HG03280 (cell line): ENCODE measurements at regions not wholly inside any gene's neighbourhood (a gene's known extent, or its start where the extent isn't known, plus 50 kb on each side); places are given as distances from the start of the nearest gene placed in this dataset.

Source experiments
- ATAC-seq: cut with Tn5 transposase; IDR thresholded peaks from one replicate; pipeline ENCODE4 v1.9.1; 2021; ENCODE audit warnings: mild to moderate bottlenecking, moderate library complexity; ENCODE audit not compliant: unreplicated experiment

DNA sequence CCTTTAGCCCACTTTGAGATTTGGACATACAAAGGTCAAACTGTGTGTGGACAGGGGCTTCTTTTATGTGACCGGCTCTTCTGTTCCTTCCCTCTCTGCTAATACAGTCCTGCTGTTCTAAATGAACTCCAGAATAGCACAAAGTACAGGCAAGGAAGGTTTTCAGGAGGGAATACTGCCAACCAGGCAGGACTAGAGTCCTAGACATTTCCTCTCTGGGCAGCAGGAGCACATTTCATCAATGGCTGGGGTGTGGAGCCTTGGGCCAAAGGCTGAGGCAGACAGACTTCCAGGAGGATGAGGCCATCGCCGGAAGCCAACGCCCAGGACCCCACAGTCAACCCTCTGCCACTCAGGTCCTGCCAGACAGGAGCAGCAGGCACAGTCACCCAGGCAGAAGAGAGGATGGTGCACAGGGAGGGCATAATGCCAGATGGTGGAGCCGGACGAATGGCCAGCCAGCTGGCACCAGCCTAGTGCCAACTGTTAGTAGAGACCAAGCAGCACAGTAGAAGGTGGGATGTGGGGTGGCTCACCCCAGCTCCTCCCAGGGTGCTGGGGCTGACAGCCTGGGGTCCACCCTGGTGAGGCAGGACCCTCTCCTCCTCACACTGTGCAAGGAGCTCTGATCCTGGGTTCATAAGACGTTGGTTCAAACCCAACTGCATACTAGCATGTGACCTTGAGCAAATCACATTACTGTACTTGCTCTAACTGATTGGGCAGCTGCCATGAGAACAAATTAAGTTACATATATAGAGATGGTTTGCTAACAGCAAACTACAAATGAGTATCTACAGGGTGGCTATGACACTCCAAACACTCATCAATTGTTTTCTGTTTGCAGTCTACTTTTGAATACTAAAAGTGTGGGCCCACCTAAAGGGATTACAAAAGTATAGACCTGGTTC is 410.7 kb downstream of the SIPA1L2 start:
- no peak for ATAC-seq

DNA sequence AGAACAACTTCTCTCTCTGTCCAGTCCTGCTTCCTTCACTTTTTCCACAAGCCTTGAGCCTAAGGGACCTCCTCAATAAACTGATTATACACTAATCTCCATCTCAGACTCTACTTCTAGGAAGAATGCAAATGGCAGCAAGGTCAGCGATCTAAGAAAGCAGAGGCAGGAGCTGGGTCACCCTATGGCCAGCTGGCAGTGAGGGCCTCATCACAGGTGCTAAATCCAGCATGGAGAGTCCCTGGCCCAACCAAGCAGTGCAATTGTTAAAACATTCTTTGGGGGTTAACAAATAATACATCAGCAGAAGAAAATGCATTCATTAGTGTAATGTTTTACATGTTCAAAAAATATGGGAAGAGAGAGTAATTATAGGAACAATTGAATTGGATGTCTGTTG is 416.0 kb downstream of the SIPA1L2 start:
- ATAC-seq, result no peak

DNA sequence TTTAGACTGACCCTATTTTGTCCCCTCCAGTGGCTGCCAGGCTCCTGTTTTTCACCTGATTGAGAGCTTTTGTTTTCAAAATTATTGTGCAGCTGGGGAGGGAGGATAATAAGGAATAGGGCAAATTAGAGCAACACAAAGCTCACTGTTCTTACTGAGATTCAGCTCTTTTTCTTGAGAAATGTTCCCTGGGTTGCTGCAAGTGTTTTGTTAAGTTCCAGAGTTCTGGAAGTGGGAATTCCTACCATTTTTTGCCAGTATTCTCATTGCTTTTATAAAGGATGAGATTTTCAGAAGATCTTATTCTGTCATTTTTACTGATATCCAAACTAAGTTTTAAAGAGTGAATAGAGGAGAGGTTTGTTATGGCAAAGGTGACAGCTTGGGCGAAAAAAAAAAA is 417.7 kb downstream of the SIPA1L2 start:
- no peak for ATAC-seq

DNA sequence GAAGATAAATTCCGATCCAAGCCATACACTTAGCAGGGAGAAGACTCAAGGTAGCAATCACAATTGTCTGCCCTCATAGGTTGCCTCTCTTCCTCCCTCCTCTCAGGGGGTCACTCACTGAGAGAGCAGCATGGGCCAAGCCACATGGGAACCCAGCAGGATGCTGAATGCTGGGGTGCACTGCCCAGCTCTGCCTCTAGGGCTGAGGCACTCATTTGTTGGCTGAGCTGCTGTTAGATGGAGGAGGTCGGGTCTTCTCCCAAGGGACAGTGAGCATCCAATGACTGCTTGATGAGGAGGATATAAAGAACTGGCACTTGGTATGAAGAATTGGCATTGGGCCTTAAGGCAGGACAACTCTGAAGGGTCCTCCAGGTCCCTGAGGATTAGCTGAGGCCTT is 418.8 kb downstream of the SIPA1L2 start:
- ATAC-seq, result no peak

DNA sequence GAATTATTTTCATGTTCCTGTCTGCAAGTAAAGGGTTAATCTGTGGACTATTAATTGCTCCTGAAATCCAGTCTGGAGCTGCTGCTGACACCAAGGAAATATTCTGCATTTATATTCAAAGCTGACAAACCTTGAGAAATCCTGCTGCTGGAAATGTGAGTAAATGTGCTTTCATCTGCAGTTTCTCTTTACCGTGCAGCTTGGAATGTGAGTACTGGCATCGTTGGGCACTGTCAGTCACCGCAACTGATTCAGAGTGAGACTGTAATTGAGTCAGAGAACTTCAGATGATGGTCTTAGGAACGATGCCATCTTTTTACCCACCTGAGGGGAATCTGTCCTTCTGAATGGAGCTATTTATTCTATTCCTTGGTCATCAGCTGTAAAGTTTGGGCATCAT is 420.6 kb downstream of the SIPA1L2 start:
- ATAC-seq, result no peak

DNA sequence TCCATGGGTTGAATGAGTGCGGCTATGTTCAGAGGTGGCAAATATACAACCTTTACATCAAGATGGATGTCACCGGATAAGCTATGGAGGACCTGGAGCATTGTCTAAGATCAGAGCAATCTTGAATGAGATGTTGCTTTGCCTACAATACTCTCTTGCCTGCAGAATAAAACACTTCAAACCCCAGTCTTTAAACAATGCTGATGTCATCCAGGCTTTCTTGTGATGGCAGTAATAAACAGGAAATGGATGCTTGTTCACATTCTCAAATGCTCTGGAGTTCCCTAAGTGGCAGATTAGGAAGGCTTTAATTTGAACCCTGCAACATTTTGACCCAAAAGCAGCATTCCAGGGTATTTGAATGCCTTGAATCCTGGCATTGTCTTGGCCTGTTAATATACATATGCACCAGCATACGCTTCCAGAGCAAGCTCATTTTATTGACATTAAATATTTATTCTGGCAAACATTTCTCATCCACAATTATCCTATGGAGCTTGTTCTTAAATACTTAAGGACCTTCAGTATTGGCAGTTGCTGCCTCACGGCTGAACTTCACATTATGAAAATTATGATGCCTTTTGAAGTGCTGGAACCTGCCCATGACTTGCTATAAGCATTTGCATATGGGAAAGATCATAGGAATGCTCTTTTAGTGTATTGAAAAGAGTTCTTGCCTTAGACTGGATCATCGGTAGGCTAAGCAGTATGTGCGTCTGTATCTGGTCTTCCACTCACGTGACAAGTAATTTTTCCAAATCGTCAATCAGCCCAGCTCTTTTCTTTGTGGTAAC is 422.7 kb downstream of the SIPA1L2 start:
- ATAC-seq, result no peak

DNA sequence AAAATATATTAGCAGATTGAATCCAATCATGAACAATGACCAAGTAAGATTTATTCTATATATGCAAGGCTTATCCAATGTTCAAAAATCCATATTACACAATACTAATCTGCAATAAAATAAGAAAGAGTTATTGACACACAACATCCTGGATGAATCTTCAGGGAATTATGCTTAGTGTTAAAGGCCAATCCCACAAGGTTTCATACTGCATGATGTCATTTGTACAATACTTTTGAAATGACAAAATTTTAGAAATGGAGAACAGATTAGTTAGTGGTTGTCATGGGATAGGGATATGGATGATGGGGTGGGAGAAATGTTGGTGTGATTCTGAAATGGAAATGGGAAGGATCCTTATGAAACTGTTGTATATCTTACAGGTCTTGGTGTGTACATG is 425.7 kb downstream of the SIPA1L2 start:
- ATAC-seq, result no peak

DNA sequence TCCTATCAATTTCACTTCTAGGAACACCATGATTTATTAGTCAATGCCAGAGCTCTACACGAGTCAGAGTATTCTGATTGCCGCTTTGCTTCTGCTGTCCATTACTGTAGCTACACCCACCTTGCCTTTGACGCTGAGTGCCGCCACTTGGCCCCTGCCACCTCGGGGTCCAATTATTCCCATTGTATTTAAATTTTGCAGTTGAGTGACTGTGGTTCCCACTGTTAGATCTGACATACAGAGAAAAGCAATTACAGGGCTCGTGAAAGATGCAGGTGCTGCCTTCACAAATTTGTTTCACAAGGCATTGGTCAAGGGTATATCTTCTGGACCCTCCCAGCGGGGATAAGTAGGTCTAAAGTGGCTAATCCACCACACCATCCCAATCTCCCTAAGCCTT is 428.9 kb downstream of the SIPA1L2 start:
- ATAC-seq, result no peak

DNA sequence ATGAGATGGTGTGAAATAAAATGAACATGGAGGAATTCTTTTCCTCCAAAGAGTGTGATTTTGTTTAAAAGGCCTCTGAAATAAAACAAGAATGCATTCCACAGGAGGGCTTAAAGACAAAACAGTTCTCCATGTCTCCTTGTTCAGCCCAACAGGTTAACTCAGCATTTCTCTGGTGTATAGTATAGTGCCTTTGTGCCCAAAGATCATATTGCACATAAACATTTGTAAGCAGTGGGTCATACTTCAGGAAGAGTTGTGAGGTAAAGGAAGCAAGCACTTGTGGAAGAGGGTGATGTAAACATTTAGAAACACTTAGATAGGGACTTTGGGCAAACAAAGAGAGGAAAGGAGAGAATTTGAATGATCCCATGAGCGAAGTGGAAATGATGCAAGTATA is 433.9 kb downstream of the SIPA1L2 start:
- no peak for ATAC-seq

DNA sequence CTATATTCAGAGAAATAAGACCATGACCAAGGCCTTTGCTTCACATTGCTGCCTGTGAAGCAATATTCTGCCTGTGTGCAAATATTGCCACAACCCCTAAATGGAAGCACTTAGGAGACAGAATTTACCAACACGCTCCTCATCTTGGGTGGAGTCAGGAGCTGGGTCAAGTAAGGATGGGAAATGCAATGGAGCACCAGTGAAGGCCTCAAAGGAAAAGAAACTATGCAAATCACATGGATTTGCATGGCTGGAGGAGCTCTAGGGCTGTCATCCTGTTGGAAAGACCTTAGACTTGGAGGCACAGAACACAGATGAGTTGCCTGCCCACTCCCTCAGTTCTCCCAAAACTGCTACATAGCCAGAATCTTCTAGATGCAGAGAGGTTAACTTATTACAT is 435.5 kb downstream of the SIPA1L2 start:
- no peak for ATAC-seq

DNA sequence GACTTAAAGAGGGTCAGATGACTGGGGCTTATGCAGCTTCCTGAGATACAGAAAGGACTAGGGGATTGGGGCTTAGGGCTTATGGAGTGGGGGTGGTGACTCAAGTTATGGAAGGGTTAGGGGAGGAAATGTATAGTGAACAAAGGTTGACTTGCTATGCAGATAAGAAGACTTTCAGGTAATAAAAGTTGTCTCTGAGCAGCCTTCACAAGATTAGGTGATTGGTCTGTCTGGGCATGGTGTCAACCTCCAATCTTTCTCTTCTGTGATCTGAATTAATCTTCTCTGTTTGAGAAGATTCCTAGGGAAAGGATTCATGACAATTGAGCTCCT is 436.5 kb downstream of the SIPA1L2 start:
- ATAC-seq, result no peak

DNA sequence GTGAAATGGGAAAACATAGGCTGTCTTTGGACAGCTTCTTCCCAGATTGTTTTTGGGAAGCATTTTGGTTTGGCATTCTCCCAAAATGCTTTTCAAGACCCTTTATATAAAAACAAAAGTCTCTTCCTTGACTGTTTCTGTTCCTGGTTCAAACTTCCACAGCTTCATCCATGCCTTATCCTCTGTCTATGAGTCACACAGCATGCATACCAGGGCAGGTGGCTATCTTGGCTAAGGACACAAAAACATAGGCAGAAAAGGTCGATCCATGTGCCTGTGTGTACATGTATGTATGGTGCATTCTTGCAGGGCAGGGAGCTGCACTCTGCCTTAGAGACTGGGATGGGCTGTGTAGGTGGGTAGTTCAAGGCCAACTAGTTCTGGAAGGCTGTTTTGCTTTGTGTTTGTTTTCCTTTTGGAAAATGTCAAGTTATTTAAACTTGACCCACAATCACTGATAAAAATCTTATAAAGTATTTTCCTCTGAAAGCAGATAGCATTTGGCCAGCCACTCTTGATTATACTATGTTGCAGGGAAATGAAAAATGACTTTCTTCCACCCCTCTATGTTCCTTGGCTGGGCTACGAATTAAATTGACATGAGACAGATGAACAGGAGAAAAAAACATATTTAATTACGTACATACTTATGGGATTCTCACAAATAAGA is 437.0 kb downstream of the SIPA1L2 start:
- no peak for ATAC-seq

DNA sequence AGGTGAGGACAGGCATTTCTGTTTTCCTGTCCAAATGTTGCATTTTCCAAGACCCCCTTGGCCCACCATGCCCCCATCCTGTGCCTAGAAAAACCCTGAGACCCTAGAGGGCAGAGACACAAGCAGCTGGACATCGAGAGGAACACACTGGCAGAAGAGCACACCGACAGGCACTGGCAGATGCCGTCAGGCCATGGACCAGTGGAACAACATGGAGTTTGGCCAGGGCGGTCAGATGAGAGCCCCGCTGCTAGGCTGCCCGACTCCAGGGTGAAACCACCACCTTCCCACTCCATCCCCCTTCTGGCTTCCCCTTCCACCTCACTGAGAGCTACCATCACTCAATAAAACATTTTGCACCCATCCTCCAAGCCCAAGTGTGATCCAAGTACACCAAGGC is 438.4 kb downstream of the SIPA1L2 start:
- no peak for ATAC-seq

DNA sequence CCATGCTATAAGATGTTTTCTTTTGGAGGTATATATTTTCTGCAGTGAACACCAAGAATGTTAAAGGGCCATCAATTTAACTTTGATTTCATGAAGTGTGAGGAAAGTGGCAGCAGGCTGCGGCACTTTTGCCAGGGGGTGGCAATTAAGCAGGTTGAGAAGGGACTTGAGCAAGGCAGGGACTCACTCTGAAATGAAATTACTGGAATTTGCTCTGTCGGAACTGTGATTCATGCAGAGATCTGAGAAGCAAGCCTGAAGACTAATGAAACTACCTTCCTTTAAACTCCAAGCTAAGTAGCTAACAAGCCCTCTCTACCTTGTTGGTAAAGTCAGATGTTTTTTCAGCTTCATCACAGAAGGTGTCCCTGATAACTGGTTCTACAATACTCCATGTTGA is 441.6 kb downstream of the SIPA1L2 start:
- ATAC-seq, result no peak

DNA sequence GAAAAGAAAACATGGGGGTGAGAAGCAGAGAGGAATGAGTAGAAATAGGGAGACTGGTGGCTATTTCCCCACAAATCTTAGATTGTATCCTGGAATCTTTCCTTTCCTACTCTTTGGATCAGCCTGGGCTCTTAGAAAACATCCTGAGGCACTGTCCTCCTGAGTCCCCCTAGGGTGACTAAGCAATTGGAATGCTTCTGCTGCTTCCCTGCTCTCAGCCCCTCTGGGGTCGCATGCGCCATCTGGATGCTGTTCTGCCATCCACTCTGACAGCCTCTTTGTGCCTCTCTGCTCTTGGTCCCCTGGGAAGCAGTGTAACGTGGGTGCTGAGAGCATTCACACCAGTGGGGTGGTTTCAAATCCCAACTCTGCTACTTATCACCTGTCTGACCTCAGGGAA is 443.0 kb downstream of the SIPA1L2 start:
- no peak for ATAC-seq

DNA sequence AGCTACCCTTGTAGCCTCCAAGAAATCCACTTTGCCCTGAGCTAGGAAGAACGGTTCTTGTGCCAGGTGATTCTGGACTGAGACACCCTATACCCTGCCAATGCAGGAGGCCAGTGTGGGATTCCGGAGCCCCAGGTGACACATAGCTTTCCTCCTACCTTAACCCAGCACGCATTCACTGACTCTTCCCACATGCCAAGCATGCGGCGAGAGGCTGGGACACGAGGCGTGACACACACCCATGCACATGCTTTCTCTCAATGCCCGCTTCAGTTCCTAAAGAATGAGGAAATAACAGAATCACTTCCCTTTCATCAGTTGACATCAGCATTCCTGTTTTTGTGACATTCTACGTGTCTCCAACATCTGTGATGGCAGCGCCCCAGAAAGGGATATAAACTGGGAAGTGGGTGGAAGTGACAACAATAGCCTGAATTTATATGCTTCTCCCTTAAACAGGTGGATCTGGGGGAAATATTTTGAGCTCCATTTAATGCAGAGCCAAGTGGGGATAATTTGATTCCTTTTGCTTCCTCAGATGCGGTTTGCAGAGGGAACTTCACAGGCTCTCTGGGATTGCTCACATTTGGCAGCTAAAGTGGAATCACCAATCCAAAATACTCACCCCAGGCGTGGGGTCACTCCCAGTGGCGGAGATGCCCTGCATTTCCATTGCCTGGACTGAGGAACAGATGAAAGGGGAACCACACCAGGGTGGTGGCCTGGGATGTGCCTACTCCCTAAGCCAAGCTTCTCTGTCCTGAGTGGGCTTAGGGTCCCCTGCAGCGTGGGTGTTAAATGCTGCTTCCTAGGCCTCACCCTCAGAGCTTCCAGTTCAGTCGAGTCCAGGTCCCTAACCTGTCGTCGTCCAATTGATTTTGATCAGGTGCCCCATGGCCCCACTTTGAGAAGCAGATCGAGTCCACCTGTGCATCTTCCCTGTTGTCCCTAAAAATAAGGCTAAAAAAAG is 445.1 kb downstream of the SIPA1L2 start:
- ATAC-seq, result no peak

DNA sequence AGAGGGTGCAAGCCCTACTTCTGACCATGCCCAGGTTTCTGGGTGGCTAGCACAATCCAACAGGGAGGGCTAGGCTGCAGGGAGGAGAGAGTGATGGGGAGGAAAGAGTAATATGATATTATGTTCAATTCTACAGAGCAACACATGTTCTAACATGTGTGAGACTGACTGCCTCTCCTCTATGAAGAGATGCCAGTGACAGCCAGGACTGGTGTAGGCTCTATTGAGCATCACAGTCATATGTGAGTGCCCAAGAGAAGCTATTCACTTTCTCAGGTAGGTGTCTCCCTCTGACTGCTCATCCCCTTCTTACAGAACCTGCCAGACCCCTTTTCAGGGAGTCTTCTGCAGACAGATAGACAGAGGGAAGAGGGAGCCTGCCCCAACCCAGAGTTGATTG is 446.1 kb downstream of the SIPA1L2 start:
- no peak for ATAC-seq

DNA sequence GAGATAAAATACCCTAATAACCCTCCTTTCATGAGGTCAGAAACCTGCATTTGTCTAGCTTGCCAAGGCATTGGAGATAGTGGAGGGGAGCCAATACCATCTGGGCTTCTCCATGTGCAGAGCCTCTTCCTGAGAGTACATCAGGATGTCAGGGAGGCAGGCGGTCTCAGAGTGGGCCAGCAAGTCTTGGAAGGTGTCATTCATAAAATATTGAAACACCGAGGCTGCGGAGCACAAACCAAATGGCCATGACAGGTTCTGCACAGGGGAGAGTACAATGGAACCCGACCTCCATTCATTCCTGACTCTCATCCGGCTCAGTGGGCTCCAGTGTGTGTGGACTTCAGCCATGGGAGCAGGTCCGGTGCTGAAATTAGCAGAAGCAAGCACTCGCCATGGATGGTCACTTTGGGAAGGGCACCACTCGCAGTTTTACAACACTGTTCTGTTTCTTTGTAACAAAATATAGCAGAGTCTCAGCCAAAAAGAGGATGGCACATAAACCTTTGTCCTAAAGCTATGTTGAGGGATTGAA is 446.6 kb downstream of the SIPA1L2 start:
- ATAC-seq, result no peak

DNA sequence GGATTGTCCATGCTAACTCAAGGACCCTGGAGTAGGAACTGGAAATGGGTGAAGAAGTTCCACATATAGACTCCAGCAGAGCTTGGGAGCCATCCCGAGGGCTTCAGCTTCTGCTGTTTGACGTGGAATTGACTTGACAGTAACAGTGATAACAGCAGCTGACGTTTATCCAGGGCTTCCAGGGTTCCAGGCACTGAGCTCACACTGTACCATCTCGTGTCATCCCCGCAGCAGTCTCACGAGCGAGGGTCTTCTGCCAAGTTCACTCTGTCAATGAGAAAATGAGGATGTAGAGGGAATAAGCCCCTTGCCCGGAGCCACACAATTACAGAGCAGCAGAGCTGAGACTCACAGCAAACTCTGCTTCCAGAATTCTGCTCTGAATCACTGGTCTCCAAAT is 447.7 kb downstream of the SIPA1L2 start:
- ATAC-seq, result no peak

DNA sequence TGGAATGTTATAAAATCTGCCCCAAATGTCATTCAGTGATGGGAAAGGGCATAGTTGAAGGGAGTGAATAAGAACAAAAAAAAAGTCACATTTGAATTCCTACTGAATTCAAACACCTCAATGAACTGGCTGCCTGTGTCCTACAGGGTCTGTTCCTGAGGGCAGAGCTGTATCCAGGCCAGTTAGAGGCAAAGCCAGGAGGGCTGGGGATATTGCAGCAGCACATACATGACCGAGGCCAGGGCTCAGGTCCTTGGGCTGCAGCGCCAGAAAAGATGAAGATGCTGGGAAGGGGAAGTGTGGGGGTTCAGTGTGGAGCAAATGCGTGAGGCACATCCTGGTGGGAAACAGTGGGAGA is 449.2 kb downstream of the SIPA1L2 start:
- no peak for ATAC-seq
